ENCODE measurements at regions not wholly inside any gene's neighbourhood (a gene's known extent, or its start where the extent isn't known, plus 50 kb on each side); places are given as distances from the start of the nearest gene placed in this dataset.
A peak's percentile ranks its signal among the peaks of the same experiment; 100 is the strongest.

GRCh38 chr15:29968099-29968894 is 114.5 kb upstream of the GOLGA8J start:
- no peak for TF ChIP-seq REST (IDR thresholded peaks at IDR 0.05; ENCODE audit: low read depth, low read length)
- no peak for TF ChIP-seq EP300 (IDR thresholded peaks at IDR 0.05; ENCODE audit: borderline replicate concordance in 1 of 2, low read depth in 1 of 2, low read length in 1 of 2)
- TF ChIP-seq RFX5 (IDR thresholded peaks at IDR 0.05; ENCODE audit: low read length) = no peak
- TF ChIP-seq, protein P1, sequence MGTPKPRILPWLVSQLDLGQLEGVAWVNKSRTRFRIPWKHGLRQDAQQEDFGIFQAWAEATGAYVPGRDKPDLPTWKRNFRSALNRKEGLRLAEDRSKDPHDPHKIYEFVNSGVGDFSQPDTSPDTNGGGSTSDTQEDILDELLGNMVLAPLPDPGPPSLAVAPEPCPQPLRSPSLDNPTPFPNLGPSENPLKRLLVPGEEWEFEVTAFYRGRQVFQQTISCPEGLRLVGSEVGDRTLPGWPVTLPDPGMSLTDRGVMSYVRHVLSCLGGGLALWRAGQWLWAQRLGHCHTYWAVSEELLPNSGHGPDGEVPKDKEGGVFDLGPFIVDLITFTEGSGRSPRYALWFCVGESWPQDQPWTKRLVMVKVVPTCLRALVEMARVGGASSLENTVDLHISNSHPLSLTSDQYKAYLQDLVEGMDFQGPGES (IDR thresholded peaks at IDR 0.05; ENCODE audit: low read depth, low read length) = no peak
- no peak for TF ChIP-seq SIN3A (IDR thresholded peaks at IDR 0.05; ENCODE audit: borderline replicate concordance, low read depth, low read length)
- Histone ChIP-seq H3K4me3 (ENCODE audit: low read depth in 2 of 2, low read length in 1 of 2) (peak overlapping the region in 1 of 2 experiments; percentile 46; a peak in 2 of 4 replicates), H3K9me3 (no peaks in the 10 kb centered on the region), H4K20me1 (ENCODE audit: insufficient read depth) (no peaks in the 10 kb centered on the region), H2AFZ (ENCODE audit: low read depth) (no peak overlapping the region), H3K79me2 (ENCODE audit: insufficient read depth) (no peaks in the 10 kb centered on the region), H3F3A (replicated peaks; ENCODE audit: insufficient read depth) (no peaks in the 10 kb centered on the region), H3K4me2 (no peak overlapping the region), H3K27ac (ENCODE audit: low read depth in 2 of 2, low read length in 1 of 2) (no peak overlapping the region), H3K4me1 (ENCODE audit: control insufficient read depth in 1 of 2, insufficient read depth in 2 of 2, low read depth in 1 of 2, low read length in 1 of 2) (peaks cover 0 to 4% of the 10 kb centered on the region in 2 experiments; a peak in 1 of 4 replicates), H3K9me2 (no peaks in the 10 kb centered on the region), H3K27me3 (ENCODE audit: insufficient read depth) (peaks cover 17% of the 10 kb centered on the region), H3K36me3 (replicated peaks in 1 of 2; ENCODE audit: control insufficient read depth in 1 of 2, insufficient read depth in 2 of 2, low read length in 1 of 2) (no peaks in the 10 kb centered on the region), H3K9ac (no peak overlapping the region)
- POLR2A ChIA-PET = interaction anchor here (0.5 kb wide), 1 partner anchor 92 kb away, joined by 3 read pairs; no protein-coding TSS in a partner anchor
- WGBS (ENCODE audit: low lambda C conversion rate) = 7% methylated on average over 34 of the region's 91 CpGs
- DNase-seq = peak; percentile 85
- CTCF ChIA-PET = interaction anchor here (0.5 to 1.5 kb wide), 4 partner anchors 9 to 25 kb away, joined by 3 to 6 read pairs (median 4); no protein-coding TSS in a partner anchor

- no peak overlapping the region for H3K4me3 ChIP-seq (ENCODE audit: low read depth in 2 of 2, low read length in 1 of 2)
- no peaks in the 10 kb centered on the region for H3K79me2 ChIP-seq (ENCODE audit: insufficient read depth)
- H3K9ac ChIP-seq = no peak overlapping the region
- no peaks in the 10 kb centered on the region for H3K9me2 ChIP-seq
- ChIA-PET CTCF (interaction anchor here (1.2 kb wide), 1 partner anchor 250 kb away, joined by 3 read pairs; no protein-coding TSS in a partner anchor), POLR2A (no interaction called here)
- WGBS (ENCODE audit: low lambda C conversion rate) = 35% methylated on average over 1 of the region's 1 CpG
- no peak for DNase-seq
- H3K4me1 ChIP-seq (ENCODE audit: control insufficient read depth in 1 of 2, insufficient read depth in 2 of 2, low read depth in 1 of 2, low read length in 1 of 2) = no peaks in the 10 kb centered on the region
- H3K27me3 ChIP-seq (ENCODE audit: insufficient read depth) = peaks cover 8% of the 10 kb centered on the region; the same call in 1 of the 2 replicates
- no peaks in the 10 kb centered on the region for H3K9me3 ChIP-seq
- no peaks in the 10 kb centered on the region for H3F3A ChIP-seq (replicated peaks; ENCODE audit: insufficient read depth)
- no peaks in the 10 kb centered on the region for H4K20me1 ChIP-seq (ENCODE audit: insufficient read depth)
- H3K36me3 ChIP-seq (replicated peaks in 1 of 2; ENCODE audit: control insufficient read depth in 1 of 2, insufficient read depth in 2 of 2, low read length in 1 of 2) = no peaks in the 10 kb centered on the region
- no peak overlapping the region for H3K4me2 ChIP-seq
- H3K27ac ChIP-seq (ENCODE audit: low read depth in 2 of 2, low read length in 1 of 2) = no peak overlapping the region
- no peak overlapping the region for H2AFZ ChIP-seq (ENCODE audit: low read depth)
- TF ChIP-seq TAF1 (IDR thresholded peaks at IDR 0.05; ENCODE audit: borderline replicate concordance, low read depth, low read length) (no peak), NFIC (IDR thresholded peaks at IDR 0.05; ENCODE audit: borderline replicate concordance) (no peak), SIN3A (IDR thresholded peaks at IDR 0.05; ENCODE audit: borderline replicate concordance, low read depth, low read length) (no peak), RCOR1 (IDR thresholded peaks at IDR 0.05; ENCODE audit: low read length) (no peak), REST (IDR thresholded peaks at IDR 0.05; ENCODE audit: low read depth, low read length) (no peak), RFX5 (IDR thresholded peaks at IDR 0.05; ENCODE audit: low read length) (no peak), POLR2AphosphoS5 (IDR thresholded peaks at IDR 0.05; ENCODE audit: low read depth, low read length) (no peak), FOXJ3 (CRISPR knock-in tag; IDR thresholded peaks at IDR 0.05) (no peak), USF2 (IDR thresholded peaks at IDR 0.05; ENCODE audit: borderline replicate concordance, low read depth, low read length) (no peak)
- TF ChIP-seq, protein P2, sequence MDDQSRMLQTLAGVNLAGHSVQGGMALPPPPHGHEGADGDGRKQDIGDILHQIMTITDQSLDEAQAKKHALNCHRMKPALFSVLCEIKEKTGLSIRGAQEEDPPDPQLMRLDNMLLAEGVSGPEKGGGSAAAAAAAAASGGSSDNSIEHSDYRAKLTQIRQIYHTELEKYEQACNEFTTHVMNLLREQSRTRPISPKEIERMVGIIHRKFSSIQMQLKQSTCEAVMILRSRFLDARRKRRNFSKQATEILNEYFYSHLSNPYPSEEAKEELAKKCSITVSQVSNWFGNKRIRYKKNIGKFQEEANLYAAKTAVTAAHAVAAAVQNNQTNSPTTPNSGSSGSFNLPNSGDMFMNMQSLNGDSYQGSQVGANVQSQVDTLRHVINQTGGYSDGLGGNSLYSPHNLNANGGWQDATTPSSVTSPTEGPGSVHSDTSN (IDR thresholded peaks at IDR 0.05) = no peak
Observed at GRCh38 chr15:29962407-29962806, 120.3 kb upstream of the GOLGA8J start.
